Gastroesophageal sphincter (tissue), 3 donors: ENCODE measurements at regions not wholly inside any gene's neighbourhood (a gene's known extent, or its start where the extent isn't known, plus 50 kb on each side); places are given as distances from the start of the nearest gene placed in this dataset.

ENCODE experiments used
- EP300 ChIP-seq: sonication (generic); formaldehyde crosslinking; IDR thresholded peaks from one replicate; pipeline ENCODE4 v1.6.1; 2017; ENCODE audit warnings: antibody characterized with exemption, mild to moderate bottlenecking
- POLR2A ChIP-seq, 2 donors: fragments of 450-650 bp; IDR thresholded peaks; one replicate each; pipeline ENCODE4 v1.6.1; 2017; ENCODE audit warnings: antibody characterized with exemption in 2 of 2, mild to moderate bottlenecking in 2 of 2, moderate library complexity in 1 of 2
- POLR2AphosphoS5 ChIP-seq: sonication (generic); formaldehyde crosslinking; IDR thresholded peaks from one replicate; pipeline ENCODE4 v1.6.1; 2017; ENCODE audit warnings: antibody characterized with exemption
- TF ChIP-seq, protein P1 (sequence below), 4 experiments: fragments of 200-600 bp in 2 of 4; fragments of 450-650 bp in 2 of 4; sonication (generic) in 1 of 4; IDR thresholded peaks; one replicate each; pipeline ENCODE4 v1.5.1; 2017 to 2019; ENCODE audit warnings: antibody characterized with exemption in 4 of 4, mild to moderate bottlenecking in 2 of 4, moderate library complexity in 2 of 4

DNA sequence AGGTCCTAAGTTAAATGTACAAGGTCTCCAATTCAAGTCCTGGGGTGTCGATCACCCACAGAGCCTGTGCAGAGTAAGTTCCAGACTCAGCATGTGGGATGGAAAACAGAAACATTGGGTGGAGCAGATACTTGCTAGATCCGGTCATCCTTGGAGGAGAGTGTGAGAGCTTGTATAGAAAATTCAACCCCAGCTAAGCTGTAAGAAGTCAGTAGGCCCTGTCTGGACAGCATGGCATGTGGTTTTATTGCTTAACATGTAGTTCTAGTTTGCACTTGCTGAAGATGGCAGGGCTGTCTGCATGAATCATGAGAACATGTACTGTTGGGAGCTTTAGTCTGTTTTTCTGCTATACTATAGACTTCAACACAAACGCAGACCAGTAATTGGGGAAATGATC is 189.6 kb upstream of the RMP24 start:
- TF ChIP-seq POLR2A (IDR thresholded peaks at IDR 0.05): no peak
- TF ChIP-seq, protein P1, sequence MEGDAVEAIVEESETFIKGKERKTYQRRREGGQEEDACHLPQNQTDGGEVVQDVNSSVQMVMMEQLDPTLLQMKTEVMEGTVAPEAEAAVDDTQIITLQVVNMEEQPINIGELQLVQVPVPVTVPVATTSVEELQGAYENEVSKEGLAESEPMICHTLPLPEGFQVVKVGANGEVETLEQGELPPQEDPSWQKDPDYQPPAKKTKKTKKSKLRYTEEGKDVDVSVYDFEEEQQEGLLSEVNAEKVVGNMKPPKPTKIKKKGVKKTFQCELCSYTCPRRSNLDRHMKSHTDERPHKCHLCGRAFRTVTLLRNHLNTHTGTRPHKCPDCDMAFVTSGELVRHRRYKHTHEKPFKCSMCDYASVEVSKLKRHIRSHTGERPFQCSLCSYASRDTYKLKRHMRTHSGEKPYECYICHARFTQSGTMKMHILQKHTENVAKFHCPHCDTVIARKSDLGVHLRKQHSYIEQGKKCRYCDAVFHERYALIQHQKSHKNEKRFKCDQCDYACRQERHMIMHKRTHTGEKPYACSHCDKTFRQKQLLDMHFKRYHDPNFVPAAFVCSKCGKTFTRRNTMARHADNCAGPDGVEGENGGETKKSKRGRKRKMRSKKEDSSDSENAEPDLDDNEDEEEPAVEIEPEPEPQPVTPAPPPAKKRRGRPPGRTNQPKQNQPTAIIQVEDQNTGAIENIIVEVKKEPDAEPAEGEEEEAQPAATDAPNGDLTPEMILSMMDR (IDR thresholded peaks at IDR 0.05): no peak
- no peak for TF ChIP-seq POLR2AphosphoS5
- TF ChIP-seq EP300: no peak
